Mesodermal cell (in vitro differentiated cells): ENCODE measurements at regions not wholly inside any gene's neighbourhood (a gene's known extent, or its start where the extent isn't known, plus 50 kb on each side); places are given as distances from the start of the nearest gene placed in this dataset.

Experiments
- H3K27ac ChIP-seq: 2 replicates; pipeline ENCODE4 v1.7.0; 2013; ENCODE audit warnings: mild to moderate bottlenecking, low read depth, low read length, moderate library complexity; ENCODE audit not compliant: severe bottlenecking
- H3K36me3 ChIP-seq: 2 replicates; pipeline ENCODE4 v1.7.1; 2013; ENCODE audit warnings: mild to moderate bottlenecking, low read length, moderate library complexity; ENCODE audit not compliant: control insufficient read depth, insufficient read depth
- H3K4me1 ChIP-seq: one replicate; pipeline ENCODE4 v1.7.1; 2013; ENCODE audit warnings: mild to moderate bottlenecking, low read length; ENCODE audit not compliant: insufficient read depth, control insufficient read depth, poor library complexity, severe bottlenecking
- H3K4me3 ChIP-seq: 2 replicates; pipeline ENCODE4 v1.7.0; 2013; ENCODE audit warnings: low read length, control low read depth, mild to moderate bottlenecking; ENCODE audit not compliant: insufficient read depth, poor library complexity, severe bottlenecking; ENCODE audit errors: extremely low read depth
- H3K9me3 ChIP-seq: 2 replicates; pipeline ENCODE4 v1.7.1; 2013; ENCODE audit warnings: mild to moderate bottlenecking, low read length, moderate library complexity; ENCODE audit not compliant: control insufficient read depth
- whole genome bisulfite sequencing, 2 experiments: methylation state at CpG; one replicate each; pipeline ENCODE4 v1.1.5; 2013; ENCODE audit warnings: missing lambda C conversion rate in 2 of 2; ENCODE audit not compliant: insufficient coverage in 2 of 2; 5-methylcytosine and 5-hydroxymethylcytosine counted together

DNA sequence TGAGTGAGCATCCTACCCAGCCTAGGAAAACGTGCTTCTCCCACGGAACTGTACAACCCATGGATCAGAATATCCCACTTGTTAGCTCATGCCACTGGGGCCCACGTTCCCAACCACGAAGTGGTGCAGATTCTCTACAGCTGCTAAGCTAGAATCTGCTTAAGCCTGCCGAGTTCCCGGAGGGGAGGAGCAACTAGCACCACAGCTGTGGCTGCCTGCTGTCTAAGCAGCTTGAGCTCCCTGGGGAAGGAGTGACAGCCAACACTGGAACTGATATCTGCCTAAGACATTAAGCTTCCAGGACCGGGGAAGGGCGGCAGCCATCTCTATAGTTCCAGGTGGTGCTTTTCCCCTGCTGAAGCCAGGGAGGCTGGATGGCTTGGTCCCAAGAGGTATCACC, 334.7 kb upstream of the CHRM2 start:
- no peaks in the 10 kb centered on the region for H3K36me3 ChIP-seq
- WGBS, 2 experiments = 89 to 90% methylated on average over 8 of the region's 8 CpGs
- no peak overlapping the region for H3K4me3 ChIP-seq
- H3K27ac ChIP-seq = no peak overlapping the region
- H3K4me1 ChIP-seq = peaks cover under 1% of the 10 kb centered on the region
- H3K9me3 ChIP-seq = no peaks in the 10 kb centered on the region

DNA sequence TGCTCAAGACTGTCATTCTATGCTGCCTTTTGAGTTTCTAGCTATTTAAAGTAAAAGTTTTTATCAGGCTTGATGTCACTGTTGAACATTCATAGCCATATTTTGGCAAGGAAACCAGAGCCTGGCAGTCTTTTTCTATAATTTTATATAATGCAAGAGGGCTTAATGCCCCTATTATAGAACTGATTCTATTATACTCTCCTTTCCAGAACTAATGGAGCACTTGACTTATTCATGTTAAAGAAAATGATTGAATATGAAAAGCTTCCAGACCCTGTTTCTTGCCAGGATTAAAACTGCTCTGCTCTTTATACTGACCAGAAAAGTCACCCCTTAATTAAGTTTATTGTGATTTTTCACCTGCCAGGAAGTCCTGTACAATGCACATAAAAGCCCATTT, 337.6 kb upstream of the CHRM2 start:
- Histone ChIP-seq H3K4me1 (peaks cover 4% of the 10 kb centered on the region), H3K9me3 (peaks cover 4% of the 10 kb centered on the region), H3K27ac (no peak overlapping the region), H3K36me3 (no peaks in the 10 kb centered on the region), H3K4me3 (no peak overlapping the region)

DNA sequence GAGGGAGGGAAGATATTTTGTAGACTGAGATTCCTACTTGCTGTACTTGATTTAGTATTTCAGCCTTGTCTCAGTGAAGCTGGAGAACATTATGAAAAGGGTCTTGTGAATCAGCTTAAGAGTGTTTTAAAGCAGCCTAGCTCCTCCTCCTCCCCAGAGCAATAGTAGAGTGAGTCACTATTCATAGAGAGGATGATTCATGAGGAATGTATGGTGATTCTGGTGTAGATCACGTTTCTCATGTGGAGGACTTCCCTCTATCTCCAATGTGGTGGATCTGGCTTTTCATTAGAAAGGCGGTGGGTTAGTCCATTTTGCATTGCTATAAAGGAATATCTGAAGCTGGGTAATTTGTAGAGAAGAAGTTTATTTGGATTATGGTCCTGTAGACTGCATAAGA, 340.1 kb upstream of the CHRM2 start:
- Histone ChIP-seq H3K4me1 (peaks cover 4% of the 10 kb centered on the region), H3K4me3 (no peak overlapping the region), H3K27ac (peak overlapping the region; percentile 43), H3K36me3 (no peaks in the 10 kb centered on the region), H3K9me3 (peaks cover 4% of the 10 kb centered on the region)
- WGBS, 2 experiments = no CpG with 5 or more reads among the region's 2 CpGs

DNA sequence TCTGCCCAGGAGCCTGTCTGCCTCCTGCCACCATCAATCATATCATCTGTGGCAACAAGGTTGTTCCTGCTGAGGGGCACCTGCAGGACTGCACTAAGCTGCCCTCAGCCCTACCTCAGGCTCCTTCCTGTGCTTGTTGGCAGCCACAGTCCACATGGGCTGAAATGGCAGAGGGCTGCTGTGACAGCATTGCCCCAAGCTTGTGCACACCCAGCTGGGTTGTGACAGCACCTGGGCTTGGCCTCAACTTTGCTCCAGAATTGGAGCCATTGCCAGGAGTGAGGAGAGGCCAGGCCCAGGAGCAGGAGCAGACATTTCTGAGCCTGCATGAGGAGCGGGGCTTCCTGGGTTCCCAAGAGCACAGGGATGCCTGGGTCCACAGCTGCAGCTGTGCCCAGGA, 340.9 kb upstream of the CHRM2 start:
- H3K36me3 ChIP-seq = no peaks in the 10 kb centered on the region
- H3K4me1 ChIP-seq = peaks cover 4% of the 10 kb centered on the region
- no peak overlapping the region for H3K4me3 ChIP-seq
- peaks cover 4% of the 10 kb centered on the region for H3K9me3 ChIP-seq
- H3K27ac ChIP-seq = no peak overlapping the region
- WGBS, 2 experiments = 57 to 100% methylated on average over 1 of the region's 1 CpG

DNA sequence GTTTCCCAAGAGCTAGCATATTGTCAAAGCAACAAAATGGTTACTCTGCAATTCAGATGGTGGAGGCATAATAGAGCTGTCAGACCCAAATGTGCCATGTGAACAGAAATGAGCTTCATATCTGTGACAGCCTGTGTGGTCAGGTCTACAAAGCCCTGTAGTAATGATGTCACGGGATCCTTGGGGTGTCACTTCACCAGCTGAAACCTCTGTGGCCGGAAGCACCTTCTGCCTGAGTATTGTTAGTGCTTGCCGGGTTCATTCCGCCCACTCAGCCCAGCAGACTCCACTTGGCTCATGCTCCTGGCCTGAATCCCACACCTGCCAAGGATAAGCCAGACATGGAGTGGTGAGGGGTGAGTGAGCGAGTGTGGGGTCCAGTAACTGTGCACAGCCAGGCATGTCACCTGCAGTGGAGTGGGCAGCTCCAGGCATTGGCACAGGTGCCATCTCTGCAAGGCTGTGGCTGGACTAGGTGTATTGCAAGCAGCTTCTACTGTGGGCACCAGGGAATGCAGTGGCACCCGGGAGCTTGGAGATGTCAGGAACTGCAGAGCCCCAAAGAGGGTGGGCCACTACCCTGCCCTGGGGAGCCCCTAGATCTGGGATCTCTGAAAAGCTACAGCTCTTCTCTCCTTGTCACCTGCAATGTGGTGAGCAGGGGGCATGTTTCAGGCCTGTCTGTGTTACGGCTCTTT, 341.9 kb upstream of the CHRM2 start:
- no peak overlapping the region for H3K27ac ChIP-seq
- 87 to 89% methylated on average over 3 to 4 of the region's 7 CpGs for WGBS, 2 experiments
- H3K9me3 ChIP-seq = peaks cover 4% of the 10 kb centered on the region
- no peak overlapping the region for H3K4me3 ChIP-seq
- H3K4me1 ChIP-seq = peaks cover 4% of the 10 kb centered on the region
- H3K36me3 ChIP-seq = no peaks in the 10 kb centered on the region

DNA sequence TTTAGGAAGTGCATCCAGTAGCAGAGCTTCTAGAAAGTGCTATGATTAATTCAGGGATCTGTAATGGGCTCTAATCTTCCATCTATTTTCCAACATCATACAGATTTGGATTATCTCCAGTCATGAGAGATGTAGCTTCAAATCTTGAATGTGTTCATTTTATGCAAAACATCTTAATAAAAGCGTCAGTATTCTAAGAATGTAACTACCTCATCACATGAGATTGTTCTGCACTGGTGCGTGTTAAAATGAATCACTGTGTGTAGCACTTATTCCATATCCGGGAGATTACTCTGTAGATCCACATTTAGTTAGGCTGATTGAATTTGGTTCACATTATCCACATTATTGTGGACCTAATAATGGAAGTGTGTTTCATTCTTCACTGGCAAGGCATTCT, 344.9 kb upstream of the CHRM2 start:
- 92% methylated on average over 2 of the region's 3 CpGs; no CpG with 5 or more reads in 1 of the 2 experiments for WGBS, 2 experiments
- H3K27ac ChIP-seq = no peak overlapping the region

DNA sequence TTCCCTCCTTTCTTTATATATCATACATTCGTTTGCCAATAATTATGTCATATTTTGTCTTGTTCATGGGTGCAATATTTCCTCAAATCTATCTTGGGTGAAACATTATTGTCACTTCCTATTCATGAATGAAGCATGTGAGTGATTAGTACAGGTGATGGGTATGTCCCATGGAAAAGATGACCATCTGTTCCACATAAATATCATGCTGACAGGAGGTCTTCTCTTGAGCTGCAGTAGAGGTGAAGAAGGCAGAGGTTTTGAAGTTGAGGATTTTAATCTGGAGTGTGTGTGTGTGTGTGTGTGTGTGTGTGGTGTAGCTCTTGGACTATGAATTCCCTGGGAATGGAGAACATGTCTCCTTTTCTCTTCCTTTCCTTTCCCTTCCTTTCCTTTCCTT, 350.5 kb upstream of the CHRM2 start:
- Histone ChIP-seq H3K4me1 (no peaks in the 10 kb centered on the region), H3K9me3 (no peaks in the 10 kb centered on the region), H3K4me3 (no peak overlapping the region), H3K36me3 (no peaks in the 10 kb centered on the region), H3K27ac (no peak overlapping the region)
- no CpG with 5 or more reads among the region's 1 CpG for WGBS, 2 experiments

More for the DNA sequence above, 344.9 kb upstream of the CHRM2 start:
- Histone ChIP-seq H3K9me3 (peaks cover 4% of the 10 kb centered on the region), H3K4me3 (no peak overlapping the region), H3K4me1 (peaks cover 1% of the 10 kb centered on the region), H3K36me3 (no peaks in the 10 kb centered on the region)

DNA sequence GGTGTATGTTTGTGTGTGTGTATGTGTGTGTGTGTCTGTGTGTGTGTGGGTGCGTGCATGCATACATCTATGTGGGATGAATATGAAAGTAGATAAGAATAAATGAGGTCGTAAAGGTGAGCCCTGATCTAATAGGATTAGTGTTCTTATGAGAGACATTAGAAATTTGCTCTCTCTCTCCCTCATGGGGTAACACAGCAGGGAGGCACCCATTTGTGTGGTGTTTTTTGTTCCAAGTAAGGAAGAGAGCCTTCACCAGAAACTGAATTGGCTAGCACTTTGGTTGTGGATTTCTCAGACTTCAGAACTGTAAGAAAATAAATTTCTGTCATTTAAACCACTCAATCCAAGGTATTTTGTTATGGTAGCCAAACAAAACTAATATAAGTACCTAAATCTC, 353.7 kb upstream of the CHRM2 start:
- Histone ChIP-seq H3K27ac (no peak overlapping the region), H3K36me3 (no peaks in the 10 kb centered on the region), H3K9me3 (peaks cover 4% of the 10 kb centered on the region), H3K4me3 (no peak overlapping the region), H3K4me1 (no peaks in the 10 kb centered on the region)
- 75 to 88% methylated on average over 1 to 2 of the region's 2 CpGs for WGBS, 2 experiments

DNA sequence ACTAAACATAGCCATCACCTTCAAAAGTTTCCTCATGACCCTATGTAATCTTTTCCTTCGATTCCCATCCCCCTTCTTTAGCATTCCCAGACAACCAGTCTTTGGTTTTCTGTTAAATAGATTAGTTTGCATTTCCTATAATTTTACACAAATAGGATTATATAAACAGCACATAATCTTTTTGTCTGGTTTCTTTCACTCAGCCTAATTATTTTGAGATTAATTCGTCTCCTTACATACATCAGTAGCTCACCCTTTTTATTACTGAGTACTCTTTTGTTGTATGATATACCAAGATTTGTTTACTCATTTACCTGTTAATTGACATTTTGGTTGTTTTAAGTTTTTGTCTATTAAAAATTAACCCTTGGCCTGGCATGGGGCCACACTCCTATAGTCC, 354.7 kb upstream of the CHRM2 start:
- WGBS, 2 experiments = 83% methylated on average over 1 of the region's 2 CpGs; no CpG with 5 or more reads in 1 of the 2 experiments
- H3K4me3 ChIP-seq = no peak overlapping the region
- H3K9me3 ChIP-seq = peaks cover 4% of the 10 kb centered on the region

DNA sequence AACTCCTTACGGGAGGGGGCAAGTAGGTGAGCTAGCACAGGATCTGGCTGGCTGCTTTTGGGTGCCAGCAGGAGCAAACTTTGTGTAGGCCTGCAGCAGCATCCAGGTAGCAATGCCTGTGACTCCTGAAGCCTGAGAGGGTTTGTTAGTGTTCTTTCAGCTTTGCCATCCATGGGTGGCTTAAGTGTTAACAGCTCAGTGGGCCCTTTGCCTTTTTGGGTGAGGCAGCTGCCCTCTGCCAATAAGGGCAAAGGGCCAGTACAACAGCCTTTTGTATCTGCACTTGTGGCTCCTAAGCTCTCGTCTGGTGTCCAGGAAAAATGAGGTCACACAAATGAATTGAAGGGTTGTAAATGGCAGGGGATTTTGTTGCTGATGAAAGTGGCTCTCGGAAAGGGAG, 359.0 kb upstream of the CHRM2 start:
- WGBS, 2 experiments = 87 to 88% methylated on average over 1 to 3 of the region's 3 CpGs
- H3K36me3 ChIP-seq = no peaks in the 10 kb centered on the region
- H3K27ac ChIP-seq = no peak overlapping the region
- H3K4me3 ChIP-seq = no peak overlapping the region
- peaks cover 4% of the 10 kb centered on the region for H3K9me3 ChIP-seq
- H3K4me1 ChIP-seq = no peaks in the 10 kb centered on the region

More for the DNA sequence above, 354.7 kb upstream of the CHRM2 start:
- H3K27ac ChIP-seq = no peak overlapping the region
- no peaks in the 10 kb centered on the region for H3K36me3 ChIP-seq
- H3K4me1 ChIP-seq = no peaks in the 10 kb centered on the region

DNA sequence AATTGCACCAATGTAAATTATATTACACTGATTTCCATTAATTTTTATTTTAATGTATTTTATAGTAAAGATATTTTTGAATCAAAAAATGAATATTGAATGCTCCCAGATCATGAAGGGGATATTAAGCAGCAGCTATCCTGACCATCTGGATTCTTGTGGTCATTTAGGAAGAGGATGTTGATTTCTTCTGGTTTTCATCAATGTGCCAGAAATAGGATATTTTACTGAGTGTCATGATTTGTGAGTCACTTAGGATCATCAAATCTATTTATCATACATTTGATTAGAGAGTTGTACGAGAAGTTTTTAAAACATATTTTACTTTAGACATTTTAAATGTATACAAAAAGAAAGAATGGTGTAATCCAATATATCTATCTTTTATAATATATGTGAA, 366.3 kb upstream of the CHRM2 start:
- H3K36me3 ChIP-seq = no peaks in the 10 kb centered on the region
- H3K4me3 ChIP-seq = no peak overlapping the region
- H3K9me3 ChIP-seq = no peaks in the 10 kb centered on the region
- no peaks in the 10 kb centered on the region for H3K4me1 ChIP-seq
- no CpG with 5 or more reads among the region's 1 CpG for WGBS, 2 experiments
- H3K27ac ChIP-seq = no peak overlapping the region
